Limb (tissue), 2 donors: ENCODE measurements at regions not wholly inside any gene's neighbourhood (a gene's known extent, or its start where the extent isn't known, plus 50 kb on each side); places are given as distances from the start of the nearest gene placed in this dataset.

Experiments used
- DNase-seq, 2 donors: peaks; one replicate each; pipeline ENCODE4 v3.0.0-alpha.2; 2016; ENCODE audit errors: extremely low spot score in 2 of 2

DNA sequence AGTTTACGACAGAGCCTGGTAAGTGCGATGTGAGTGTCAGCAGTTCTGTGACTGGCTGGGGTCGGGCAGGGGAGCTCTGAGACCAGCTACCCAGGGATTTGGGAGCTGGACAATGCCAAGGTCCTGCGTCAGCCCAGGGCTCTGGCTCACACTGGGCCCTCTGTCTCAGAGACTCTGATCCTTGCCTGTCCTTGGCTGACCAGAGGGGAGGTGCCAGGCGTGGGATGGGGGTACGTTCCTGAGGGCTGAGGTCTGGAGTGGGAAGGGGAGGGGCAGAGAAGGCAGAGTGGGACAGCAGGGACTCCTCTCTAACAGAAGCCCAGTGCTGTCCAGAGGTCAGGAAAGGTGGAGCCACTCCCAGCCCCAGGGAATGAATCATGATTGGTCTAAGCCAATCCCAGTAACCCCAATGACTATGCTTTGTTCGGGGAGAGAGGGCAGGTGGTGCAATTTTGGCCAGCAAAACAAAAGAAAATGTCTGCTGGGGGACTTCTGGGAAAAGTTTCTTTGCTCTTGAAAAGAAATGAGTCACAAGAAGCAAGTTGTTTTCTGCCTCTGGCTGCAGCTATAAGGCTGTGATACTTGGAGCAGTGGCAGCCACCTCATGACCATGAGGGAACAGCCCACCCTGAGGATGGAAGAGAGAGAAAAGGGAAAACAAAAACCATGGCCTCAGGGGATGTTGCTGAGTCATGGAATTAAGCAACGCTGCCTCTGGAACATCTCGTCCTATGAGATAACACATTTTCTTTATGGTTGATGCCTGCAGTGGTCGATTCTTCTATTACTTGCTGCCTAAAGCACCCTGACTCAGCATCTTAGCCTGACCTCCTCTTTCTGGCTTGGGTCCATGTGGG is 108.3 kb downstream of the CHST1 start:
- DNase-seq, result no peak

DNA sequence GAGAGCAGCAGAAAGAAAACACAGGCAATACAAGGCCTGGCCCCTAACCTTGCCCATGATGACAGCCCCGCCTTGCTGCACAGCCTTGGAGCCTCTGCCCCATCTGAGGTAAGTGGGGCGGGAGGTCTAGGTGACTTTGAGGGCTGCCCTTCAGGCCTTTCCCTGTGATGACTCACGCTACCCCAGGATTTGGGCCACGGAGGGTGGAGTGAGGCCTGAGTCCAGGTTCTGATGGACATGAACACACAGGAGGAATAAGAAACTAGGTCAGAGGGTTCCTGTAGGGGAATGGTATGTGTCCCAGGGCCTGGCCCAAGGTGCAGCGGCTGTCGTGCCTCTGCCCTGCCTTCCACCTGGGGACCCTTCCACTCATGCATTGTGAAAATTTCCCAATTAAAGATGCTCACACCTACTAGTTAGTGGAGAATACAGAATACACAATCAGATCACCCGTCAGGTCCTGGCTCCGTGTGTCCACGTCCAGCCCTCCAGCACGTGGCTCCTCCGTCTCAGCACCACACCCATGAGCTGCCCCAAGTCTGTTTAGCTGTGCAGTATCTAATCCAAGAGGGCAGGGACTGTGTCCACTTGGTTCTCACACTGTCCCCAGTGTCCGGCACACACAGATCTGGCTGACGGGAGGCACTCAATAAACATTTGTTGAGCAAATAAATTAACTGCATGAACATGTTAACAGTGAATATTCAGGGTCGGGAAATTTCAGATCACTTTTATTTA is 111.0 kb downstream of the CHST1 start:
- no peak for DNase-seq

DNA sequence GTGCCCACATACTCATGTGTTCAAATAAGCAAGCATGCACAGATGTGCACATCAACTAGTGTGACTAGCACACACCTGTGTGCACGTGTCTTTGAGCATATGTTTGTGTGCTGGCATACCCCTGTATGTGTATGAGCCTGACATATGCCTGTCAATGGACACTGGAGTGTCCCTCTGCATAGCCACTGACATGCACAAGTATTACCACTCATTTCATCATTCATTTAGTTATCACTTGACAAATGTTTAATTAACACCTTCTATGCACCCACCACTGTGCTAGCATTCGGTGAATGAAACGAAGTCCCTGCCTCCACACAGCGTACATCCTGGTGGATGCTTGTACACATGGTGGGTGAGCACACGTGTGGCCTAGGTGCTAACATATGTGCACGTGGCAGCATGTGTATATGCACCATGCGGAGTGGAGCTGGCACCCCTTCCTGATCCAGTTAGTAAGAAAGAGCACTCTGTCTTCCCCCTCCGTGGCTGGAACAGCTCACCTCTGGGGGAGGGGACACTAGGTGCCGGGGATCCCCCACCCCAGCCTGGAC is 112.0 kb downstream of the CHST1 start:
- no peak for DNase-seq

- DNase-seq, result no peak
Measured at GRCh38 chr11:45551191-45551713, 114.2 kb downstream of the CHST1 start.

- no peak for DNase-seq
Measured at GRCh38 chr11:45549257-45549656, 116.2 kb downstream of the CHST1 start.

- no peak for DNase-seq
Measured at GRCh38 chr11:45546366-45546765, 119.1 kb downstream of the CHST1 start.

DNA sequence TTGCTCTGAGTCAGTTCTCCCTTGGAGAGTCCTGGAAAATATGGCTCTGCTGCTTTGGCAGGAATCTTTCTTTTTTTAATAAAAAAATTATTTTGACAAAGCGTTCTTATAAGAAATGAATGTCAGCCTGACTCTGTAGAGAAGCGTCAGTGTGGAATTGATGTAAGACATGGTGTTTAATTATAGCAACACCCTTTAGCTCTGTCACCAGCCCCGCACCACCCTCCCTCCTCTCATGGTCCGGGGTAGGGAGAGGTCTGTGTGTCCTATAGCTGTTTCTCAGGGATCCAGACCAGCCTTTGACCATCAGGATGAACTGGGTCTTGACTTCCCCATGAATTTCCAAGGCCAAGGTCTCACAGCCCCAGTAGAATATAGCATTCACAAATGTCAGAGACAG is 120.6 kb downstream of the CHST1 start:
- DNase-seq, result no peak

DNA sequence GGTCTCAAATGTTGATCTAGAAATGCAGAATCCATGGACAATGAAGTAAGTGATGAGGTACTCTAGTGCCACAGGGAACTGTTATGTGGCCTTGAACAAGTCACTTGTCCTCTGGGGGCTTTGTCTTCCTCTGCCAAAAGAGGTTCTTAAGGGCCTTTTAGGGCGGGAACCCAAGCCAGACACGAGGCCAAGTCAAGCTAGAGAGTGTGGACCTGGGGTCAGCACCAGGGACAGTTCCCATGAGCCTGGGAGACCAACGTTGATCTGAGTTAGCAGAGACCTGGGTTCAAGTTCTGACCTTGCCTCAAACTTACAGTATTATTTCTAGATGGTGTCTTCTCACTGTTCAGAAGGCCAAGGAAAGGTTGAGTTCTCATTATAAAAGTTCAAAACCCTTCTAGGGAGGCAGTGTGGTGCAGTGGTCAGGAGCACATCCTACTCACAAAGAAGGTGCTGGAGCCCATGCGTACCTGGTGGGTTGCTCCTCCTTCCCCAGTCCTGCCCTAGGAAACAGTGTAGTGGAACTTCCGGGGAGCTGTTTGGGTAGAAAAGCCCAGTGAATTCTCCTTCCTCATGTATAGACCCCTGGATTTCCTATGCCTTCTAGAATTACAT is 121.5 kb downstream of the CHST1 start:
- DNase-seq, result peak in 1 of 2 donors; percentile 53

DNA sequence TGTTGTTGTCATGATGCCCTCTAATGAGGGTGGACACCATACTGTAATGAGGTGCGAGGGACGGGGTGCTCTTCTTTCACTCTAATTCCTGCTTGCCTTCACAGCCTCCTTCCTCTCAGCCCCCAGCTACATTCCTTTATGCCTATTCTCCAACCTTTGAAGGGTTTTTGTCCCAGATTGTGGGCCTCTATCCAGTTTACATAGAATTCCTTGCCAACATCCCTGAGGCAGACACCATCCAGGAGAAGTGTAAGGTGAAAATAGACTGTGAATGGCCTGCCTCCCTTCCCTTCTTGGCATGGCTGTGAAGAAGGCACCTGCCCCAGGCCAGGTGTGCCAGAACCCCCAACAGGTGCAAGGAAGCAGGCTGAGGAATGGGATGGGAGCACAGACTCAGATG is 122.3 kb downstream of the CHST1 start:
- no peak for DNase-seq

- DNase-seq, result no peak
Measured at GRCh38 chr11:45541693-45542434, 123.6 kb downstream of the CHST1 start.

DNA sequence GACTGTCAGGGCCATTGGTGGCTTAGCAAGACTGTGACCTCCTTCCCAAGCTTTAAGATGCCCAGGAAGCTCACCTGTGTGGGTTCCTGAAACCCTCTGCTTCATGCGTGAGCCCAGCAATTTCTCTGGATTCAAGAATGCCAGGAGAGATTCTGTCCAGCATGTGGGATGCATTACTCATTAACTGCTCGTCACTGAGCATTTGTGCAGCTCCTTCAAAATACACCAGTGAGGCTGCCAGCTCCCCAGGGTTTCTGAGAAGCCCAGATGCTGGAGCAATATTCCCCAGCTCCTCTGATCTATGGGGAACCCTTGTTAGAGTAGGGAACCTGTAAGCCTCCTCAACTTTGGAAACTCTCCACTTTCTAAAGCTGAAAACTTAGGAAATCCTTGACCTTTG is 126.5 kb downstream of the CHST1 start:
- DNase-seq, result no peak

- no peak for DNase-seq
Measured at GRCh38 chr11:45538363-45538762, 127.1 kb downstream of the CHST1 start.

- DNase-seq, result no peak
Measured at GRCh38 chr11:45537614-45538013, 127.8 kb downstream of the CHST1 start.

DNA sequence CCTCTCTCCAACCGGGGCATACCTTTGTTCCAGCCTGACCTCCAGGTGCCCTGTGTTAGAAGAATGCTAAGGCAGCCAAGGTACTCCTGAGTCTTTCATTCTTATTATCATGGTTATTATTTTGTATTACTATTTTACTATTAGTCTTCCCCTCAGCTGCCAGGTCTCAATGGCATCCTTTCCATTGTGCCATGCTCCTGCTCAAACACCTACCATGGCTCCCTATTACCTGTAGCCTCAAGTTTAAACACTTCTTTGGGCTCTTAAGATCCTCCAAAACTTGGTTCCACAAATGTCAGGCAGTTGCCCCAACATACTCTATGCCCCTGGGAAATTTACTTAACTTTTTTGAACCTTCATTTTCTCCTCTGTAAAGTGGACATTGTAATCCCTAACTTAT is 130.4 kb downstream of the CHST1 start:
- no peak for DNase-seq

DNA sequence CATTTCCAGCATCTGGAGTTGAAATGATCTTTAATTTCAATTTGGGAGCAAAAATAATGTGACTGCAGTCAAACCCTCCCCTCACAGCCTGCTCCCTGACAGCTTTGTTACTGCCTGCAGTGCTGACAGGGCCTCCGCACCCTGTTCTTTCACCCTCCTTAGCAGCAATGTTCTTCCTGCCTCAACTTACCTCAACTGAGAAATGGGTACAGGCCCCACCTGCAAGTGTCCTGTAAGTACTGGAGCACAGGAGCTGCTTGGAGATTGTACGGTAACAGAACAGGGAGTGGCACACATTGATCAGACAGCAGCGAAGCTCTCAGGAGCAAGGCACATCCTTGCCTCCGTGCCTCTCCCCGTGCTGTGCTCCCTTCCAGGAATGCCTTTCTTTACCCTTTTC is 131.3 kb downstream of the CHST1 start:
- no peak for DNase-seq

DNA sequence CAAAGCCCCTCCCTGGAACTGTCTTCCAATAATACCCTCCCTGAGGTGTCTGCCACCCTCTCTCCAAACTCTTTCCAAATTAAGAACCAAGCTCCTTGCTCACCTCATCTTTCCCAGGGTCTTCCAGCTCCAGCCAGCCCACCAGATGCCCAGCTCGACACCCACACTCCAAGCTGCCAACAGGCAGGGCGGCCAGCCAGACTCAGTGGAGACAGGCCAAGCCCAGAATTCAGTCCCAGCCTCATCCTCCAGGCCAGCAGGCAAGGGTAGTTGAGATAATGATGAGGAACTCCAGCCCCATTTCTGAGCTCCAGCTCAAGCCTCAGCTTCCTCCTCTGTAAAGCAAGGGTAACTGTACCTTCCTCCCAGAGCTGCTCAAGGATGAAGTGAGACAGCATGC is 132.9 kb downstream of the CHST1 start:
- no peak for DNase-seq

DNA sequence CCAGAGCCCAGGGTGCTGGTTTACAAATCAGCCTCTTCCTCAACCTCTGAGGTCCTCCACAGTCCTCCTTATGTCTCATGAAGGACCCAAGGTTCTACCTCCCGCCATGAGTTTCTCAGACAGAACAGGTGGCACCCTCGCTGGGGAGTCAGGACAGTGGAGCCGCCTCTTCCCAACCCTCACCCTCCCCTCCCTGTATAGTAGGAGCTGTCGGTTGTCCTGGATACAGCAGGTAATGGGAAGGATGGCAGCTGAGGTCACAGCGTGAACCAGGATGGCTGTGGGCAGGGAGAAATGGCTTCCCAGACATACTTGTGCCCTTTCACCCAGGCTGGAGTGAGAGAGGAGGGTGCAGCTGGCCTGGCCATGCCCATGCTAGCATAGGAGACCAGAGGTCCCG is 134.6 kb downstream of the CHST1 start:
- DNase-seq, result no peak

GRCh38 chr11:45530111-45530510 is 135.3 kb downstream of the CHST1 start:
- no peak for DNase-seq

DNA sequence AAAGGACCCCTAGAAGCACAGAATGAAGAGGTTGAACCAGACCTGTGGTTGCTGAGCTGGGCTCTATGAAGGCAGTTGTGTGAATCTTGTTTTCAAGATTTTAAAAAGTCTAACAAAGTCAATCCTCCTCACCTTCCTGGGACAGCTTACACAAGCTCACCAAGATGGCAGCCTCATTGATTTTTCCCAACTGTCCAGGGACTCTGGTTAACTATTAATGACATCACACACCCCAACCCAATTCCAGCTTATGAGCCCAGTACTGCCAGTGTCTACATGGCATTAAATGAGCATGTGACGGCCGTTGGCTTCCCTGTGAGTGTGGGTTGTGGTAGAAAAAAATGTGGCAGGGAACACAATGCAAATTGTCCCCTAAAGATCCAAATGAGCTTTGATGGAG is 137.0 kb downstream of the CHST1 start:
- no peak for DNase-seq

DNA sequence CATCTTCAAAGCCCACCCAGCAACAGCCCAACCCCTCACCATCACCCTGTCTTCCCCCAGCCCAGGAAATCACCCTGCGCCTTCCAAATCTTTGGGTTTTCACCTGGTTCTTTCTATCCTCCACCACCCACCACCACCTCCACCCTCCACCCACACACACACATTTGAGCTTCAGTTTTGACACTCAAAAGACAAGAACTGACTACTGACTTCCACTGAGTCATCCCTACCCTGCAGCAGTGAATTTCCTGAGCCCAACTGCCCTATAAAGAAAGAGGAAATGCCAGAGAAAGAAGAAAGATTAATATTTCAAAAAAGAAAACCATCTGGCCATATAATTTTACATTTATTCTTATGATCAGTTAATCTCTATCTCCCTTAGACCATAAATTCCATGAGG is 137.5 kb downstream of the CHST1 start:
- no peak for DNase-seq

DNA sequence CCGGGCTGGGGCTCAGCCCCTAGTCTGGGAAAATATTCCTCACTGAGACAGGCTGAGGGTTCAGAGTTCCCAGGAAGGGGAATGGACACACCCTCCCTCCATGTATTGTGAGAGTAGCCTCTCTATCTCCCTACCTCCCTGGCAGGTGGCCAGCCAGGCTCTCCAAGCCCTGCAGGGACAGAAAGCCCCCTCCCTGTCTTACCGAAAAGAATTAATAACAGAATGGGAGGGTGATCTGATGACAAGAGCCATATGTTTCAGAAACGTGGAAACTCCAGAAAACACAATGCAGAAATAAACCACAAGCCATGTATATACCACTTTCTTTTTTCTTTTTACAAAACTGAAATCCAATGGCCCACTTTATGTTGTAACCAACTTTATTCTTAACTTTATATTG is 140.0 kb downstream of the CHST1 start:
- no peak for DNase-seq
